H1 (cell line): ENCODE measurements at regions not wholly inside any gene's neighbourhood (a gene's known extent, or its start where the extent isn't known, plus 50 kb on each side); places are given as distances from the start of the nearest gene placed in this dataset.

ENCODE experiments used
- CEBPB ChIP-seq: IDR thresholded peaks from 2 replicates; pipeline ENCODE4 v1.6.1; 2012; ENCODE audit warnings: low read depth, low read length
- CTCF ChIP-seq, 3 experiments: IDR thresholded peaks; 1 replicate in 2 of 3; 2 replicates in 1 of 3; pipeline versions ENCODE4 v1.5.1 to v1.6.1; 2011; ENCODE audit warnings: low read length in 3 of 3, mild to moderate bottlenecking in 3 of 3, inconsistent platforms in 2 of 3, low read depth in 1 of 3, moderate library complexity in 1 of 3; ENCODE audit not compliant: insufficient read depth in 1 of 3; ENCODE audit errors: control extremely low read depth in 1 of 3
- EP300 ChIP-seq, 2 experiments: IDR thresholded peaks; 1 replicate in 1 of 2; 2 replicates in 1 of 2; pipeline ENCODE4 v1.6.1; 2011 to 2012; ENCODE audit warnings: low read depth in 2 of 2, low read length in 2 of 2, mild to moderate bottlenecking in 2 of 2, borderline replicate concordance in 1 of 2, inconsistent platforms in 1 of 2, moderate library complexity in 1 of 2
- EZH2 ChIP-seq: fragments of 200-600 bp; sonication (generic); IDR thresholded peaks from 2 replicates; pipeline ENCODE4 v1.7.1; 2012; ENCODE audit warnings: low read depth, mild to moderate bottlenecking, moderate library complexity, low read length, inconsistent platforms; ENCODE audit not compliant: severe bottlenecking
- PHF8 ChIP-seq: fragments of 200-600 bp; sonication (generic); conservative IDR thresholded peaks from 2 replicates; pipeline ENCODE4 v1.7.1; 2012; ENCODE audit warnings: low read depth, mild to moderate bottlenecking, inconsistent platforms, low read length, moderate library complexity
- POLR2A ChIP-seq, 2 experiments: IDR thresholded peaks; 1 replicate in 1 of 2; 2 replicates in 1 of 2; pipeline ENCODE4 v1.6.1; 2011; ENCODE audit warnings: low read depth in 2 of 2, low read length in 2 of 2, mild to moderate bottlenecking in 2 of 2; ENCODE audit errors: control extremely low read depth in 1 of 2
- POLR2AphosphoS5 ChIP-seq: IDR thresholded peaks from 2 replicates; pipeline ENCODE4 v1.6.1; 2011; ENCODE audit warnings: low read depth, low read length
- RNF2 ChIP-seq: fragments of 200-900, 300-1000 bp; sonication (generic); IDR thresholded peaks from 2 replicates; pipeline ENCODE4 v1.7.1; 2016; ENCODE audit warnings: borderline replicate concordance, low read depth, mild to moderate bottlenecking, antibody characterized with exemption, low read length; ENCODE audit not compliant: poor library complexity, severe bottlenecking; ENCODE audit errors: missing control alignments

GRCh38 chr2:129135017-129135416 lies 816.3 kb upstream of the HS6ST1 start:
- TF ChIP-seq CTCF (IDR thresholded peaks at IDR 0.05; ENCODE audit: control extremely low read depth in 1 of 3, insufficient read depth in 1 of 3, low read depth in 1 of 3, low read length in 3 of 3) (no peak), EP300 (IDR thresholded peaks at IDR 0.05; ENCODE audit: borderline replicate concordance in 1 of 2, low read depth in 2 of 2, low read length in 2 of 2) (no peak), EZH2 (no peak), POLR2AphosphoS5 (no peak), CEBPB (no peak), PHF8 (no peak), RNF2 (no peak), POLR2A (IDR thresholded peaks at IDR 0.05; ENCODE audit: control extremely low read depth in 1 of 2, low read depth in 2 of 2, low read length in 2 of 2) (no peak)
